OCI-LY1 (cell line): ENCODE measurements at regions not wholly inside any gene's neighbourhood (a gene's known extent, or its start where the extent isn't known, plus 50 kb on each side); places are given as distances from the start of the nearest gene placed in this dataset.

ENCODE experiments used
- H2AFZ ChIP-seq: fragments of 200-600 bp; sonication (generic), shearing (Covaris generic); 2 replicates; pipeline ENCODE4 v1.6.0; 2014; ENCODE audit warnings: antibody characterized with exemption, mild to moderate bottlenecking, low read length
- H3F3A ChIP-seq: fragments of 200-600 bp; sonication (generic), shearing (Covaris generic); 2 replicates; pipeline ENCODE4 v1.6.0; 2014; ENCODE audit warnings: mild to moderate bottlenecking, antibody characterized with exemption, low read length, moderate library complexity; ENCODE audit not compliant: insufficient read depth
- H3K27ac ChIP-seq: fragments of 200-600 bp; sonication (generic); 2 replicates; pipeline ENCODE4 v1.5.1; 2014; ENCODE audit warnings: low read length, mixed run types, mild to moderate bottlenecking, low read depth; ENCODE audit not compliant: poor library complexity, severe bottlenecking
- H3K27me3 ChIP-seq: fragments of 200-600 bp; sonication (generic); 2 replicates; pipeline ENCODE4 v1.6.0; 2014; ENCODE audit warnings: antibody characterized with exemption, mild to moderate bottlenecking, low read length, moderate library complexity; ENCODE audit not compliant: insufficient read depth
- H3K36me3 ChIP-seq: fragments of 200-600 bp; sonication (generic); 2 replicates; pipeline ENCODE4 v1.6.1; 2014; ENCODE audit warnings: mild to moderate bottlenecking, antibody characterized with exemption, low read length, moderate library complexity, mixed read lengths; ENCODE audit not compliant: insufficient read depth
- H3K4me1 ChIP-seq: fragments of 200-600 bp; sonication (generic); 2 replicates; pipeline ENCODE4 v1.5.1; 2014; ENCODE audit warnings: mild to moderate bottlenecking, low read length, moderate library complexity; ENCODE audit not compliant: insufficient read depth, severe bottlenecking
- H3K4me2 ChIP-seq: fragments of 200-600 bp; sonication (generic), shearing (Covaris generic); 2 replicates; pipeline ENCODE4 v1.6.1; 2014; ENCODE audit warnings: low read length
- H3K4me3 ChIP-seq: fragments of 200-600 bp; sonication (generic); 2 replicates; pipeline ENCODE4 v1.5.1; 2014; ENCODE audit warnings: low read length, low read depth, mild to moderate bottlenecking, mixed read lengths; ENCODE audit not compliant: poor library complexity, severe bottlenecking
- H3K79me2 ChIP-seq: fragments of 200-600 bp; shearing (Covaris generic); 2 replicates; pipeline ENCODE4 v1.6.1; 2016; ENCODE audit warnings: mixed run types, low read length, mixed read lengths; ENCODE audit not compliant: insufficient read depth
- H3K9ac ChIP-seq: fragments of 200-600 bp; sonication (generic), shearing (Covaris generic); 2 replicates; pipeline ENCODE4 v1.6.1; 2014; ENCODE audit warnings: mild to moderate bottlenecking, low read length, mixed read lengths
- H3K9me2 ChIP-seq: fragments of 200-600 bp; sonication (generic), shearing (Covaris generic); 2 replicates; pipeline ENCODE4 v1.6.1; 2014; ENCODE audit warnings: low read depth, mild to moderate bottlenecking, low read length, mixed read lengths
- H3K9me3 ChIP-seq: fragments of 200-600 bp; shearing (Covaris generic); 2 replicates; pipeline ENCODE4 v1.6.1; 2014; ENCODE audit warnings: low read length, mixed read lengths
- H4K20me1 ChIP-seq: fragments of 200-600 bp; sonication (generic), shearing (Covaris generic); 2 replicates; pipeline ENCODE4 v1.6.0; 2016; ENCODE audit warnings: mild to moderate bottlenecking, low read length; ENCODE audit not compliant: insufficient read depth
- CTCF ChIP-seq: fragments of 200-600 bp; sonication (generic), shearing (Covaris generic); IDR thresholded peaks from 2 replicates; pipeline ENCODE4 v1.5.1; 2017; ENCODE audit warnings: mild to moderate bottlenecking, antibody characterized with exemption, low read length, moderate library complexity, mixed read lengths
- EZH2 ChIP-seq: fragments of 200-600 bp; sonication (generic), shearing (Covaris generic); IDR thresholded peaks from 2 replicates; pipeline ENCODE4 v1.8.0; 2017; ENCODE audit warnings: borderline replicate concordance, mixed run types, mild to moderate bottlenecking, antibody characterized with exemption, low read length, moderate library complexity, mixed read lengths

GRCh38 chr17:77502626-77503292 is 362.0 kb downstream of the SEC14L1 start:
- Histone ChIP-seq H3K27ac (no peak overlapping the region), H3K4me3 (no peak overlapping the region), H3K79me2 (no peaks in the 10 kb centered on the region), H3K36me3 (peaks cover 52% of the 10 kb centered on the region), H2AFZ (no peak overlapping the region), H3K4me2 (no peak overlapping the region), H3K4me1 (no peaks in the 10 kb centered on the region), H3F3A (no peaks in the 10 kb centered on the region), H3K9ac (no peak overlapping the region), H3K27me3 (no peaks in the 10 kb centered on the region), H3K9me3 (no peaks in the 10 kb centered on the region), H3K9me2 (no peaks in the 10 kb centered on the region), H4K20me1 (no peaks in the 10 kb centered on the region)
- TF ChIP-seq EZH2 = no peak
- no peak for TF ChIP-seq CTCF

- H3K79me2 ChIP-seq = no peaks in the 10 kb centered on the region
- H3K9ac ChIP-seq = no peak overlapping the region
- no peak overlapping the region for H3K4me2 ChIP-seq
- H3K27ac ChIP-seq = no peak overlapping the region
- H4K20me1 ChIP-seq = no peaks in the 10 kb centered on the region
- H2AFZ ChIP-seq = no peak overlapping the region
- no peaks in the 10 kb centered on the region for H3K9me2 ChIP-seq
- TF ChIP-seq EZH2 (no peak), CTCF (no peak)
- H3F3A ChIP-seq = no peaks in the 10 kb centered on the region
- H3K4me1 ChIP-seq = no peaks in the 10 kb centered on the region
- H3K4me3 ChIP-seq = no peak overlapping the region
- no peaks in the 10 kb centered on the region for H3K9me3 ChIP-seq
- H3K36me3 ChIP-seq = peaks cover 47% of the 10 kb centered on the region
- no peaks in the 10 kb centered on the region for H3K27me3 ChIP-seq
Measured at GRCh38 chr17:77503293-77503655, 362.5 kb downstream of the SEC14L1 start.

- Histone ChIP-seq H3K4me1 (no peaks in the 10 kb centered on the region), H3K27ac (no peak overlapping the region), H3K9ac (no peak overlapping the region), H2AFZ (no peak overlapping the region), H4K20me1 (no peaks in the 10 kb centered on the region), H3F3A (no peaks in the 10 kb centered on the region), H3K9me3 (no peaks in the 10 kb centered on the region), H3K9me2 (no peaks in the 10 kb centered on the region), H3K79me2 (no peaks in the 10 kb centered on the region), H3K4me2 (no peak overlapping the region), H3K27me3 (no peaks in the 10 kb centered on the region), H3K4me3 (no peak overlapping the region), H3K36me3 (peaks cover 39% of the 10 kb centered on the region)
- TF ChIP-seq EZH2 (no peak), CTCF (no peak)
Measured at GRCh38 chr17:77503916-77504651, 363.3 kb downstream of the SEC14L1 start.
